ENCODE measurements at regions not wholly inside any gene's neighbourhood (a gene's known extent, or its start where the extent isn't known, plus 50 kb on each side); places are given as distances from the start of the nearest gene placed in this dataset.

DNA sequence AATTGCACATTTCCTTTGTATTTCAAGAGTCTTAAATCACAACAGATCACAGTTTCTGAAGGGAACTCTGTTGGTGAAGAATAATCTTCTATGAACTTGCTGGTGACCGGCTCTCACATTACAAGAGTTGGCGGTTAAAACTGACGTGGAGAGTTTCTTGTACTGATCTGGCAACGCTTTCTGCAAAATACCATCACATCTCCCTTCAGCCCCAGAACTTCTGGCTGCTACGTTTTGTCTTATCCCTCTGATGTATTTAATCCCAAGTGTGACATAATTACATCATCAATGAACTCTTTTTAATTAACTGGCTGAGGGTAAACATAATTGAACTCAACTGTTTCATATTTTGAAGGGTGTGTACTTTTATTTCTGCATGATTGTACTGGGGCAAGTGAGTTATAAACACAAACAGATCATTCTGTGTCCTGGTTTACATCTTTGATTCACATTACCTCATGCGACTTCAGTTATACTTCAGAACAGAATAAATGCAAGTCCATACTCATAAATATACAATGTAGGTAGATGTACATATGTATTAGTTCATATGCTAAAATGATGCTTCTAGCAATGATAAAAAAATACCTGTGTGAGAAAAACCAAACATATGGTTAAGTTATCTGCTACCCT, 105.1 kb upstream of the NPVF start:
- TF ChIP-seq POLR2A (IDR thresholded peaks at IDR 0.05; ENCODE audit: low read depth, low read length) (no peak), POLR2AphosphoS5 (IDR thresholded peaks at IDR 0.05; ENCODE audit: low read depth, low read length) (no peak)
